Globus pallidus (tissue), 1 donor: ENCODE measurements at regions not wholly inside any gene's neighbourhood (a gene's known extent, or its start where the extent isn't known, plus 50 kb on each side); places are given as distances from the start of the nearest gene placed in this dataset.
"Not testable (repeated sequence)": the region's sequence is repeated elsewhere in the genome, so short reads cannot be mapped to it uniquely, and the experiment has no call there.

Experiments
- DNase-seq: peaks from one replicate; pipeline ENCODE4 v3.0.0-alpha.2; 2015; ENCODE audit warnings: low spot score

DNA sequence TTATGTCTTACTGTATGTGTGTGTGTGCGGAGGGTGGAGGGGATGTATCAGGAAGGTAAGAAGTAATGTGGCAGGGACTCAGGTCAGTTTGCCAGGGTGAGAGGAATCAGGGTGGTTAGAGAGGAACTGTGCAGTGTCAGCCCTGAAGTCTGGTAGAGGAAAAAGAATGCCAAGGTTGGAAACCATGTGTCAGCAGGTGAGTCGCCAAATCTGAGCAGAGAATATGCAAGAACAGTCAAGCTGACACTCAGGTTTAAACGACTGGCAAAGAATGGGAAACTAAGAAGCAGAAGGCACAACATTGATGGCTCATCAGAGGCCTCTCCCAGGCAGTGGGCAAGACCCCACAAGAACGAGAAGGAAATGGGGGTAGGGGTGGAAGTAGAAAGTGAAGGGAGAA is 107.5 kb upstream of the TBX18 start:
- no peak for DNase-seq

DNA sequence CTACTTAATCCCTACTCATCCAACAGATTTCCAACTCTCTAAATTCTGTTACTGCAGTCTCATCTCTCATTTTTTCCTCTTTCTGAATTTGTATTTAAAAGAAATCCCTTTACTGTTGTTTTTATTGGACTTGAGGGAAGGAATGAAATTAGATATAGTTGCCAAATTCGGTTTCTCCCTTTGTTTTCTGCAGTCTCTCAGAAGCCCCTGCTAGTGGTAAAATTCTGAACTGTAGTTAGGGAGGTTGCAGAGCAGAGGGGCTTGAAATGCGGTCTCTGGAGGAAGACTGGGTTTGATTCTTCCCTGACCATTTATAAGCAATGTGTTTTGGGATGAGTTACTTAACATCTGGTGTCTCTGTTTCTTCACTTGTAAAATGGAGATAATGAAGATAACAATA is 106.3 kb upstream of the TBX18 start:
- DNase-seq: no peak

DNA sequence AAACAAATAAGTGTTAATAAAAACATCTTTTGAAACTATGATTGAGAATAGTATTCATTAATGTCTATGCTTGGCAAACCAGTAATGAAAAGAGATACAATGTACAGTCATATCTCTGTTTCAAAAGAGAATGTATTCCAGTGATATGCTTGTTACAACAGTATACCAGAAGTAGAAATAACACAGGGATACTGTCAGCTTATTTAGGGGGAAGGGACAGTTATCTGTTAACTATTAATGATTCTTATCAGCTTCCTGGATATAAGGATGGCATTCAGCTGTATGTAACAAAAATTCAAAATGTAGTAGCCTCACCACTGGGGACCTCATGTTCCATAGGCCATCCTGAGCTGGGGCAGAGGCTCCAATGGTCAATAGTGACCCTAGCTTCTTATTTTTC is 103.8 kb upstream of the TBX18 start:
- DNase-seq: no peak

DNA sequence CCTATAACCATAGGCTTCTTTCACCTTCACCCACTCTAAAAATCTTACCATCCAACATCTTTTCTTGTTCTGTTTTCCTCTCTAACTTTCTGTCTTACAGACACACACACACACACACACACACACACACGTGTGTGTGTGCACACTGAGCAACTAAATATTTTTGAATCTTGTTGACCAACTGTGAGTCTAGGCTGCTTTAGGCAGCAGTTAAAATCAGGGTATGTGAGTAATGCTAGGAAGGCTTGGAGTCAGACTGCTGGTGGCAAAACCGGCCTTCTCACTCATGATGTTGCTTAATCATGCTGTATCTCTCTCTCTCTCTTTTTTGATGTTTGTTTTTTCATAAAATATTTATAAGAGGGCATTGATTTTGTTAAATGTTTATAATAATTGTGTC is 103.1 kb upstream of the TBX18 start:
- DNase-seq: no peak

DNA sequence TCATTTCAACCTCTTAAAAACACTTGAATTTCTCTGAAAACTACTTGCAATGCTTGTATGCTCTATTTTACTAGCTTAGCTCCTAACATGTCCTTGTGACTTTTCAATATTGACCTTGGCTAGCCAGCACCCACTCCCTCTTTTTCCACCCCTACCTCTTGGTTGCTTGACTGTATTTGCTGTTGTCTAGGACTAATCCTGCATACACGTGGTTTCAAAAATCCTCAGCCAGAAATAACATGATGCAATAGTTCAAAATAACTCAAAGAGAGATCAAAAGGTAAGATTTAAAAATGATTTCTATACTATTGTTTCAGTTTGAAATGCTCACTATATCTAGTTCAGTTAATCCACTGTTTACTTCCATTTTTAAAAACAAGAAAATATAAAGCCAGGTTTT is 102.3 kb upstream of the TBX18 start:
- no peak for DNase-seq

DNA sequence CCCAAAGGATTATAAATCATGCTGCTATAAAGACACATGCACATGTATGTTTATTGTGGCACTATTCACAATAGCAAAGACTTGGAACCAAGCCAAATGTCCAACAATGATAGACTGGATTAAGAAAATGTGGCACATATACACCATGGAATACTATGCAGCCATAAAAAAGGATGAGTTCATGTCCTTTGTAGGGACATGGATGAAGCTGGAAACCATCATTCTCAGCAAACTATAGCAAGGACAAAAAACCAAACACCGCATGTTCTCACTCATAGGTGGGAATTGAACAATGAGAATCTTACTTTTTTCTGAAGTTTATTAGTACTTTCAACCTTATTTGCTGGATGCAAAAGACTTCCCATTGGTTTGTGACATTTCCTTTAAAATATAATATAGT is 101.0 kb upstream of the TBX18 start:
- not testable (repeated sequence) for DNase-seq

DNA sequence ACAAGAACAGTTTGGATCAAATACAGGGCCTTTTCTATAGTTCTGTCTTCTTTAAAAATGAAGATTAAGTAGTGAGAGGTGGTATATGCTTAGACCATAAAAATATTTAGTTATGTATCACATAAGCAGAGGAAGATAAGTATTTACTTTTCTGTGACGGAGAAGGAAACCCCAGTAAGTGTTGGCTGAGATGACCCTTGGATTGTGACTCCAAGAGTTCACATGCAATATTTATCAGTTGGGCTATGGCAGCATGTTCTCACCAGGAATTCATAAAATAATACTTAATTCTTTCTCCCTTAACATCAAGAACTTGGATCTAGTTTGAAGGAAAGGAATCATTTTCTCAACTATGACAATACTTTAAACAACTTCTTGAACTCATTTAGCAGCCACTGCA is 98.4 kb upstream of the TBX18 start:
- no peak for DNase-seq

DNA sequence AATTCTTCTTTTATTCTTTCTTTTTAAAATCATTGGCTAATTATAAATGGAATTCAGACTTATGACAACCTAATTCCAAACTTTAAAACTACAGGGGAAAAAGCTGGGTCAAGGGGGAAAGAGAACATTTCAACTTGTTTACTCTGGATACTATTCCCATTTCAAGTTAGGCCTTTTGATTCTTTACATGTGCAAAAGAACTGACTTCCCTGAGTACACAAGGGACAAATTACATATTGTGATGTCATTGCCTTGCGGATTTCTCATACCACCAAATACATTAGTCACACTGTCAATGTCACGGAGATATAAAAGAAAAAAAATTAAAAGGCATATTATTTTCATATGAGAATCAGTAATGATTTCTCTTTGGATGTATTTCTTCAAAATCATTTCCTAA is 96.5 kb upstream of the TBX18 start:
- no peak for DNase-seq

DNA sequence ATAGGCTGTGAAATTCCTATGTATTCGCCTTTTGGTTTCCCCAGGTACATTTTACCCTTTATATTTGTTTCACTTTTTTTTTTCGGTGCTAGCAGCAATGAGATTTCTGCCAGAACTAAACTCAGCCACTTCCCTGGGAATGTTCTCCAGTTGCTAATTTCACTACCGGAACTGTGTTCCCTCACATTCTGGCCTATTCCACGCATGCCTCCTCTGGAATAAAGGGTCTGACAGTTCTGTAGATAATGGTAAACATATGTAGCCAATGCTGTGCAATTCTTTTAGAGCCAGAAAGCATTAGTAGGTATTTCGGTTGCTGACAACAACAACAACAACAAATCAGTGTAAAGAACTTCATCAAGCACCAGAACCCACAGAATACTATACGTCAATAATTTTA is 96.1 kb upstream of the TBX18 start:
- no peak for DNase-seq

DNA sequence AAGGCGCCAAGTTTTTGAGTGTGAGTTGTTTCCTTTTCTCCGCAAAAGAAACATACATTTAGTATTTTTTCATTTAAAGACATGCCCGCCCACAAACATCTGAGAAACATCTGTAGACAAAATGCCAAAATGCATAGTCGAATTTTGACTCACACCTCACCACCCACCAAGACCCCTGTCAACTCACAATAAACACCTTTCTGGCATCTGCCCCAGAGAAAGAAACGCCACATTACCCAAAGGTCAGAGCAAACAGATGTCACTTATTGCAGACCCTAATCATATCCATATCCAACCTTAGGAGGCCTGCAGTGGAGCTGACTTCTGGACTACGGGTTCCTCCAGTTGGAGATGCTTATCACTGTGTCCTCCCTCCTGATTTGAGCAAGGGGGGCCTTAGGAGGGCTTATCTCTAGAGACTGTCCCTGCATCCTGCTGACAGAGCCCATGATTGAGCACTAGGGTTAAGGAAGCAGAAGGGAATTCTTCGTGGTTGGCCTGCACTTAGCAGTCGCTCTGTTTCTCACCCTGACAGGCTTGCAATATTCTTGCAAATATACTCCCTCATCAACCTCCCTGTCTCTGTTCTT is 90.5 kb upstream of the TBX18 start:
- DNase-seq: no peak

DNA sequence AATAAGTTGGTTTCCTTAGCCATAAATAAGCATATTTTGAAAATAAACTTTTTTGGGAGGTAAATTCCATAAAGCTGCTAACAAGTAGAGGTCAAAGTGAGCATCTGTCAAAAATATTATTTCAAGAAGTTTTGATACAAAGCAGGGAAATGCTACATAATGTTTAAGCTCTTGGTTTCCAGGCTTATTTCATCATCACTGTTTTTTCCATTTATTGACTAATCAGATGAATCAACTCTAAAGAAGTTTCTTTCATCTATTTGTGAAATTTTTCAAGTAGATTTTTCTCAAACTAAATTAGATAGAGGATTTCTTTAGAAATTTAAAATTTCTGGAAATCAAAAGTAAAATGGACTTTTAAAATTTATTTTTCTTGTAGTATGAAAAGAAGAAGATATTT is 89.5 kb upstream of the TBX18 start:
- no peak for DNase-seq

DNA sequence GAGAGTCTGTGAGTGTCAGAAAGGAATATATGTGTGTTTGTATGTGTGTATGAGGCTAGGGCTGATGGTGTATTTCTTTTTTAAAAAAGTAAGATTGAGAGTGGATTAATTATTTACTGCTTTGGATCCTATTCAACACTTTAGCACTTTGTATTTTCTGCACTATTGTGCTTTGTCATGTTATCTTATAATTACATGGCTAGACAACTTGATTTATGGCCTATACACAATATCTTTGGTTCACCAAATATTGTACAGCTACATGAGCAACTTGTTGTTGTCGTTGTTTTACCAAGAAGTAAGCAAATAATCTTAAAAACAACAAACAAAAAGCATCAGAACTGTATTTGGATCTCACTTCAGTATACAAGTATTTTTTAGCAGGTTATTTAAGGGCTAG is 84.6 kb upstream of the TBX18 start:
- no peak for DNase-seq

DNA sequence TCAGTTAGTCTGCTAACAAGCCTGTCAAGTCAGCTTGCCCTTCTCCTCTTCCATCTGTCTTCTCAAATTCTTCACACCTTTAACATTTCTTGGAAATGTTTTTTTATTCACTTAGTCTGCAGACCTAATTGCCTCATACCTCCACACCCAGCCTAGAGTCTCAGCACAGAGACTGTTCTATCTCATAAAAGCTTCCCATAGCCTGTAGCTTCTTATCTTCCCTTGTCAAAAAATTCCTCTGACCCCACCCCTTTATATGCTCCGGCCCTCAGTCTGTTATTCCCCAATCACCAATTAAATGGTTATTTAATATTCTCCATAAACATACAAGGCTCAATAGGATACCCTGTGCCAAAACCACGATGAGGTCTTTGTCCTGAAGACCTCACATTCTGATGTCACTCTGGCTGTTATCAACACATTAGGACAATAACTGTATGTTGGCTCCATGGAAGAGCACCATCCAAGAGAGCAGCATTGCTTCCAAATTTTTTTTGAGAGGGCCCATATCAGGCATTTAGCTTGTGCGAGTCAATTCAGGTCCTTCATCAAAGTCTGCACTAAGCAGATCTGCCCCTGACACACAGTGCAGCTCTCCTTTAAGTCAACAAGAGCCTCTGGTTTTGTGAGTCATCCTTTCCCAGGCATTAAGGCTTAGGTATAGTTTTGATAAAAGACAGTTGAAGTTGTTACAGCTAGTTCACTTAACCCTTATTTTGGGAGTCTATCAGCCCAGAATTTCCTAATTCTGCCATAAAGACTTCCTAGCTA is 83.2 kb upstream of the TBX18 start:
- no peak for DNase-seq

DNA sequence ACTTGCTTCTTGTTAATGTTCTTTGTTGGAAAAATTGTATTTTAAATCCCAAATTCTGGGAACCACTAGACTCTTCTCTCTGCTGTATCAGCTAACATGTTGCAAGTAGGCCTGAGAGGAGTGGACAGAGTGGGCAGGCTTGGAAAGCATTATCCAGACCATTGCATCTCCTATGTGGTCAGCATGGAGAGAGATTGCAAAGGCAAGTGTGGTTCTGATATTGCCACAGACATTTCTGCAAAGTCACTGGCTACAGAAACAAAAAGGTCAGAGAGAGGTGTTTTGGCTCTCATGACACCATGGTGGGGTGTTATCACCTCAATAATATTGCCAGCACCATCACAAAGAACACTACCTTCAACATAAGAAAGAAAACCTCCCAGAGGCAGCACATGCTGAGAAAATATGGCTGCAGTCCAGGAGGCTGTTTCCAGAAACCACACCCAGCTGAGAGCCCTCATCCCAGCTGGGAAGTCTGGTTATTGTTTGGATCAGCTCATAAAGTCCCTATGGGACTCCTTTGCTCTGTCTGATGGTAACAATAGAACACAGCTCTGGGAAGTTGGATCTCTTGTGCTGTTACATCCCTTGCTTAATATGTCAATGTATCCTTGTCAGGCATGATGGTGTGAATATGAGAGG is 78.2 kb upstream of the TBX18 start:
- no peak for DNase-seq

DNA sequence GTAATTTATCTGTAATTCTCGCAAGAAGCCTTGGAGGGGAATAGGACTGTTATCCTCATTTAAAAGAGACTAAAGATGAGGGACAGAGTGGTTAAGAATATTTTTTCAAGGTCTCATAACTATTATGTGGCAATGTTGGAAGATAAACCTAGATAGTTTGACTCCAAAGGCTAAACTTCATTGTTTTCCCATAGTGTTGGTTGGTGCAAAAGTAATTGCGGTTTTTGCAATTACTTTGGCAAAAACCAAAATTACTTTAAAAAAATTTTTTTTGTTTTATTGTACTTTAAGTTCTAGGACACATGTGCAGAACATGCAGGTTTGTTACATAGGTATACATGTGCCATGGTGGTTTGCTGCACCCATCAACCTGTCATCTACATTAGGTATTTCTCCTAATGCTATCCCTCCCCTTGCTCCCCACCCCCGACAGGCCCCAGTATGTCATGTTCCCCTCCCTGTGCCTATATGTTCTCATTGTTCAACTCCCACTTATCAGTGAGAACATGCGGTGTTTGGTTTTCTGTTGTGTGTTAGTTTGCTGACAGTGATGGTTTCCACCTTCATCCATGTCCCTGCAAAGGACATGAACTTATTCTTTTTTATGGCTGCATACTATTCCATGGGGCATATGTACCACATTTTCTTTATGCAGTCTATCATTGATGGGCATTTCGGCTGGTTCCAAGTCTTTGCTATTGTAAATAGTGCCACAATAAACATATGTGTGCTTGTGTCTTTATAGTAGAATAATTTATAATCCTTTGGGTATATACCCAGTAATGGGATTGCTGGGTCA is 72.9 kb upstream of the TBX18 start:
- not testable (repeated sequence) for DNase-seq

DNA sequence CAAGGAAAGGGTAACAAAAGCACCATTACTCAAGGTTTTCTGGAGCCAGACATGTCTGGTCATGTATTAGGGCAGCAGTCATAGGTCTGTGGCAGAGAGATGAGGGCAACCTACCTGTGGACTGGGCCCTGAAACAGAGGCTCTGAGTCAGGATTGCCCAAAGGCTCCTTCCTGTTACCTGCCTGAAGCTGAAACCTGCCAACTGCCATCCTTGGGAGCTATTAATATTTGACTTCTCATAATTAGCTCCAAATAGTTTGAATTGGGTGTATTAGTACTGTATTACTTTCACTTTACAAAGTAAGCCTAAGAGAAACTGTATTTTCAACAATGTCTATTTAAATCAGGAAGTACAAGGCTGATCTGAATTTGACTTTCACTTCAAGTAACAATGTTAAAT is 72.0 kb upstream of the TBX18 start:
- DNase-seq: no peak

DNA sequence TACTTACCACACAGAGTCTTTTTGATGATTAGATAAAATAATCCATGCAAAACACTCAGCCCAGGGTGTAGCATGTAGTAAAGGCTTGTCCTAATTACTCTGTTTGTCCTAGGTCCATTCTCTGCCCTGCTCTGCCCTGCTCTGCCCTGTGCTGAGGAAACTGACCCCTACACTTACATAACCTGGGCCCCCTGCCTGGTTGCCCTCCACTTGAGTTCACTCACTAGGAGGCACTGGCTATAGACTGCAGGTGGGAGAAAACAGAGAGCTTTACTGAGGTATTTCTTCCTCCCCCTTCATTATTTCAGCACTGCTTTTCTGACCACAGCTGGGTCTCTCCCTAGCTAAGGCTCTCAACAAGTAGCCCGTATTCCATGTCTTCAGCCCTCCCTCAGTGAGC is 70.9 kb upstream of the TBX18 start:
- no peak for DNase-seq

DNA sequence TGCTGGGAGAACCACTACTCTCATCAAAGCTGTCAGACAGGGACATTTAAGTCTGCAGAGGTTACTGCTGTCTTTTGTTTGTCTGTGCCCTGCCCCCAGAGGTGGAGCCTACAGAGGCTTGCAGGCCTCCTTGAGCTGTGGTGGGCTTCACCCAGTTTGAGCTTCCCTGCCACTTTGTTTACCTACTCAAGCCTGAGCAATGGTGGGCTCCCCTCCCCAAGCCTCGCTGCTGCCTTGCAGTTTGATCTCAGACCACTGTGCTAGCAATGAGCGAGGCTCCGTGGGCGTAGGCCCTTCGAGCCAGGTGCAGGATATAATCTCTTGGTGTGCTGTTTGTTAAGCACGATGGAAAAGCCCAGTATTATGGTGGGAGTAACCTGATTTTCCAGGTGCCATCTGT is 67.5 kb upstream of the TBX18 start:
- not testable (repeated sequence) for DNase-seq

DNA sequence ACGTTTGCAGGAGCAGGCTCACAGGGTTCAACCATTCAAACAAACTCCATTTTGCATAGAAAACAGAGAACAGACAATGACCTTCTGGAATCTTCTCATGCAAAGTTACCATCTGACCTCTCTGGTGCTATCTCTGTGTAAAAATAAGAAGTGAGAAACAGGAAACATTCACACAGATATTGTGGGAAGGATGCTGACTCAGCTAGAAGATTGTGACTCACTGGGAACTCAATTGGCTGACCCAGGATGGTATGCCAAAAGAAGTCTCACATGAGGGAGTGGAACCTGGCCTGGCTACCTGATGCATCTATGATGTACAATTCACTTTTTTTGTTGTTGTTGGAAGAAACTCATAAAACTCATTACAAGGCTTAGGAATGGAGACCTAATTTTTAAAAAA is 61.1 kb upstream of the TBX18 start:
- DNase-seq: no peak

DNA sequence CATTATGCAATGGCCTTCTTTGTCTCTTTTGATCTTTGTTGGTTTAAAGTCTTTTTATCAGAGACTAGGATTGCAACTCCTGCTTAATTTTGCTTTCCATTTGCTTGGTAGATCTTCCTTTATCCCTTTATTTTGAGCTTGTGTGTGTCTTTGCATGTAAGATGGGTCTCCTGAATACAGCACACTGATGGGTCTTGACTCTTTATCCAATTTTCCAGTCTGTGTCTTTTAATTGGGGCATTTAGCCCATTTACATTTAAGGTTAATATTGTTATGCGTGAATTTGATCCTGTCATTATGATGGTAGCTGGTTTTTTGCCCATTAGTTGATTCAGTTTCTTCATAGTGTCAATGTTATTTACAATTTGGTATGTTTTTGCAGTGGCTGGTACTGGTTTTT is 56.9 kb upstream of the TBX18 start:
- not testable (repeated sequence) for DNase-seq

DNA sequence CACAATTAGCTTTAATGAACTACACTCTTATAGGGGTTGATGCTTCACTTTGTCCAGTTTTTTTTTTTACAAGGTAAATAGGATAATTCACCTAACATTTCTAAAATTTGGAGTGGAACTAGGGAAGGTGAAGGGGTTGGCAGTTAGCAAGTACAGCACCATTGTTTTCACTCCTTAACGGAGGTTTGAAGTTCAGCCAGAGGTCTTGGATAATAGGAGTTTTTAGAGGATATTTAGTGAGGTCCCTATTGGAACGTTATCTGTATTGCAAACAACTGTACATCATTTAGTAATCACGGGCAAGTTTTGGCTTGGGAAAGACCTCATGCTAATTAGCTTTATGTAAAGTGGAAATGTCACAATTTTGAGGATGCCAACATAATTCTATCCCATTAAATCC is 52.3 kb upstream of the TBX18 start:
- DNase-seq: no peak

DNA sequence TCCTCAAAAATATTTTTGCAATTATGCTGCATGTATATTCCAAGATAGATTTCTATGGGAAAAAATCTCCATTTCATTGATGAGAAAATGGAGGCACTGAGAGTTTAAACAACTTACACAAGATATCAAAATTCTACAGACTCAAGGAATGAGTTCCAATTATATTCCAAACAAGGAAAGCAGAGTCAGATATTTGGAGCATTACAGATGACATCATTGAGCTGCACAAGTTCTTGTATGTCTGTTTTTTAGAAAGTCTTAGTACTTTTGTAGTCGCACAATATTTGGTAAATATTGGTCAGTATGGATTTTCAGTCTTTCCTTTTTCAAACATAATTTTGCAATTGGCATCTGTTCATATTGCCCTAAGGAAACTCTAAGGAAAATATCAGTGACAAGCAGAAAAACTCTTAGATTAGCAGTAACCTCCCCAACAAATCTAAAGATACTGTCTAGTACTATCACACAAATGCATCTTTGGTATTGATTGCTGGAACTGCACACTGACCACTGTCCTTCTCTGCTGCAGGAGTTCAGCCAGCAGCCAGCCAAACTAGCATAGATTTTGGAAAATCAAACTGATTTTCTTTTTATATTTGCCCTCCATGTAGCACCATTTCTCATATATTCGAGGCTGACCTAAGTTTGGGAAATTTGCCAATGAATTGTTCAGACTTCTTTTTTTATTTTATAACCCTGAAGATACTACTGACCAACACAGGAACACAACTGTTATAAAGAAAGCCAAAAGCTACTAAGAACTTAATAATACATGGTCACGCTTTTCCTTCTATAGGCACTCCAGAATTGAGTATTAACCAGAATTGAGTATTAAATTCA is 51.7 kb upstream of the TBX18 start:
- DNase-seq: no peak
